ENCODE measurements at regions not wholly inside any gene's neighbourhood (a gene's known extent, or its start where the extent isn't known, plus 50 kb on each side); places are given as distances from the start of the nearest gene placed in this dataset.

- Histone ChIP-seq H3K4me2 (no peak overlapping the region), H4K20me1 (ENCODE audit: low read depth) (no peaks in the 10 kb centered on the region), H3F3A (ENCODE audit: low read depth) (no peaks in the 10 kb centered on the region), H3K79me2 (ENCODE audit: low read depth) (no peaks in the 10 kb centered on the region), H3K36me3 (no peaks in the 10 kb centered on the region), H3K9ac (no peak overlapping the region), H3K9me3 (ENCODE audit: low read depth) (no peaks in the 10 kb centered on the region), H3K4me1 (no peaks in the 10 kb centered on the region), H3K27me3 (no peaks in the 10 kb centered on the region), H3K27ac (no peak overlapping the region), H3K4me3 (no peak overlapping the region), H2AFZ (replicated peaks) (no peak overlapping the region)
- TF ChIP-seq CTCF (IDR thresholded peaks at IDR 0.05) = no peak
- TF ChIP-seq EZH2phosphoT487 (IDR thresholded peaks at IDR 0.05) = no peak
- no peak for TF ChIP-seq EZH2 (IDR thresholded peaks at IDR 0.05)
- DNase-seq (ENCODE audit: low spot score) = no peak
- H3K9me3 Mint-ChIP-seq = no peaks in the 10 kb centered on the region
- no peaks in the 10 kb centered on the region for H3K36me3 Mint-ChIP-seq
- no peaks in the 10 kb centered on the region for H3K27me3 Mint-ChIP-seq (ENCODE audit: insufficient read depth, low read depth)
- H3K4me1 Mint-ChIP-seq = no peaks in the 10 kb centered on the region
- no peak overlapping the region for H3K27ac Mint-ChIP-seq
- H3K4me3 Mint-ChIP-seq = no peak overlapping the region
Observed at GRCh38 chr4:31678356-31678755, 958.2 kb downstream of the PCDH7 start.

GRCh38 chr4:31682796-31683195 is 962.6 kb downstream of the PCDH7 start:
- H3K4me1 Mint-ChIP-seq = no peaks in the 10 kb centered on the region
- H2AFZ ChIP-seq (replicated peaks) = peak overlapping the region; percentile 76
- H3K27me3 ChIP-seq = no peaks in the 10 kb centered on the region
- no peaks in the 10 kb centered on the region for H3K79me2 ChIP-seq (ENCODE audit: low read depth)
- no peak overlapping the region for H3K27ac ChIP-seq
- no peak overlapping the region for H3K4me3 ChIP-seq
- no peak overlapping the region for H3K27ac Mint-ChIP-seq
- TF ChIP-seq EZH2 (IDR thresholded peaks at IDR 0.05) (no peak), EZH2phosphoT487 (IDR thresholded peaks at IDR 0.05) (no peak), CTCF (IDR thresholded peaks at IDR 0.05) (no peak)
- no peak overlapping the region for H3K4me3 Mint-ChIP-seq
- no peaks in the 10 kb centered on the region for H4K20me1 ChIP-seq (ENCODE audit: low read depth)
- no peaks in the 10 kb centered on the region for H3K9me3 Mint-ChIP-seq
- no peaks in the 10 kb centered on the region for H3K27me3 Mint-ChIP-seq (ENCODE audit: insufficient read depth, low read depth)
- no peak overlapping the region for H3K9ac ChIP-seq
- H3K9me3 ChIP-seq (ENCODE audit: low read depth) = no peaks in the 10 kb centered on the region
- no peaks in the 10 kb centered on the region for H3K36me3 ChIP-seq
- no peak for DNase-seq (ENCODE audit: low spot score)
- no peaks in the 10 kb centered on the region for H3F3A ChIP-seq (ENCODE audit: low read depth)
- no peak overlapping the region for H3K4me2 ChIP-seq
- H3K4me1 ChIP-seq = no peaks in the 10 kb centered on the region
- no peaks in the 10 kb centered on the region for H3K36me3 Mint-ChIP-seq

GRCh38 chr4:31687717-31688342 is 967.7 kb downstream of the PCDH7 start:
- TF ChIP-seq EZH2 (IDR thresholded peaks at IDR 0.05) = no peak
- no peak for TF ChIP-seq EZH2phosphoT487 (IDR thresholded peaks at IDR 0.05)
- no peak for TF ChIP-seq CTCF (IDR thresholded peaks at IDR 0.05)
- Histone ChIP-seq H3K9ac (no peak overlapping the region), H3F3A (ENCODE audit: low read depth) (no peaks in the 10 kb centered on the region), H3K4me1 (no peaks in the 10 kb centered on the region), H3K9me3 (ENCODE audit: low read depth) (no peaks in the 10 kb centered on the region), H3K27me3 (no peaks in the 10 kb centered on the region), H3K36me3 (no peaks in the 10 kb centered on the region), H3K79me2 (ENCODE audit: low read depth) (no peaks in the 10 kb centered on the region), H3K27ac (no peak overlapping the region), H3K4me3 (no peak overlapping the region), H4K20me1 (ENCODE audit: low read depth) (no peaks in the 10 kb centered on the region), H2AFZ (replicated peaks) (no peak overlapping the region), H3K4me2 (no peak overlapping the region)
- Mint-ChIP-seq H3K9me3 (no peaks in the 10 kb centered on the region), H3K36me3 (no peaks in the 10 kb centered on the region), H3K27ac (no peak overlapping the region), H3K27me3 (ENCODE audit: insufficient read depth, low read depth) (no peaks in the 10 kb centered on the region), H3K4me3 (no peak overlapping the region), H3K4me1 (no peaks in the 10 kb centered on the region)
- DNase-seq (ENCODE audit: low spot score) = no peak

All from neural progenitor cell (in vitro differentiated cells).